ENCODE measurements at regions not wholly inside any gene's neighbourhood (a gene's known extent, or its start where the extent isn't known, plus 50 kb on each side); places are given as distances from the start of the nearest gene placed in this dataset.
"Not testable (repeated sequence)": the region's sequence is repeated elsewhere in the genome, so short reads cannot be mapped to it uniquely, and the experiment has no call there.

DNA sequence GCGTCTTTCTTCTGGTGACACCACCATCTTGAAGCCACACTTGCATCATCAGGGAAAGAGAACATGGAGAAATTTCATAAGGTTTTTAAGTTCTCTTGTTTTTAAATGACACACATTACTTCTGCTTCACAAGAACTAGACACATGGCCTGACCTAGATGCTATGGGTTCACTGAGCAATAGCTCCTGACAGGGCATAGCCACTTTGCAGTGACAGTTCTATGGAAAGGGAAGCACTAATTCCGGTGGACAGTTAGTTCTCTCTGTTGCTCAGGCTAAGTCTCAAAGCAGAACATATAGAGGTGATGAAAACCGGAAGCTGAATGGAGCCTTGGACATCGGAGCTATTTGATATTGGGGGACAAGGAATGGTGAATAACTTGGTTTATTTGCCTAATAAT is 940.1 kb upstream of the WWC1 start:
- DNase-seq = no peak

- DNase-seq = no peak
Observed at GRCh38 chr5:167352801-167353200, 938.6 kb upstream of the WWC1 start.

- no peak for DNase-seq
Observed at GRCh38 chr5:167355346-167355745, 936.1 kb upstream of the WWC1 start.

DNA sequence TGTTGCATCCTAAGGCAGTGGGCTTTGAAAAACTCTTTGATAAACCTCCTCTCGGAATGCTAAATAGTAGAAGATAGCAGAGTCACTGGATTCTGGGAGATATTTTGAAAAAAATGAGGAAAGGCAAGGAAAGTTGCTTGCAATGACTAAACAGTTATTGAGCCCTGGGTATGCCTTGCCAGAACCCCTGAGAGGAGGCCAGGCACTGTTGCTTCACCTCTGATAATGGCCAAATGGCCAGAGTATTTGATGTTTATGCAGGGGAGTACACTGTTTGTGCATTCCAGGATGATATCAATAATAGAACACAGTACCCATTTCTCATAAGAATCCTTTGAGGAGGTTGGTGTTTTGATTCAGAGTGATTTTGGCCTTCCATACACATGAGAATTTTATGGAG is 935.1 kb upstream of the WWC1 start:
- DNase-seq = no peak

GRCh38 chr5:167358868-167359492 is 932.5 kb upstream of the WWC1 start:
- no peak for DNase-seq

DNA sequence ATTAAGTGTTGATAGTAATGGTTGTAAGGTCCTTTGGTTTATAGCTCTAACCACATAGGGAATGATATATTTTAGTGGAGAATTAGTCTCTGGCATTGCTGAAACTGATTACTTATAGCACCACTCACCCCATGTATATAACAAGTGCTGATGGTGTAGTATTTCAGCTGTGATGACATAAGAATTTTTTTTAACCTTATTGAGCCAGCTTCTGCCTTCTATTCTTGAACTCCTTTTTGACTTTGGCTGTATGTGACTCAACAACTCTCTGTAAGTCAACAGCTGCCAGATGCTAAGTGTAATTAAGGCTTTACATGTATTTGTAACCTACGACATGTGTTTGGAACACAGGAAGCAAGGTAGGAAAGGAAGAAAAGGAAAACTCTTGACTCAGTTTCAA is 929.6 kb upstream of the WWC1 start:
- DNase-seq = no peak

DNA sequence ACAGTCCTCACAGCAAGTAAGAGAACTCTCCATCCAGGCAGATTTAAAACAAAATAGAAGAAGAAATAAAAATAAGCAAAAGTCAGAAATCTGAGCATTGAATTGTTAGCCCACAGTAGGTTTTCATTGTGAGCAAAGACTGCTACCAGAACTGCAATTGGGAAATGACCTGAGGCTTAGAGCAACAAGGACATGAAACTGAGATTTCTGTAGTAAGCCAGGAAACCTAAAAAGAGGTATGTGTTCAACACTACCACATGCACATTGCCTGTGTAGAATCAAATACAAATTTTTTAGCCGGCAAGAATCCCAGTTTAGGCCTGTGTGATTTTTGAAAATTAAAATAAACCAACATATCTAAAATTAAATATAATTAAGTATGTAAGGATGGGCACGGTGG is 928.4 kb upstream of the WWC1 start:
- no peak for DNase-seq

DNA sequence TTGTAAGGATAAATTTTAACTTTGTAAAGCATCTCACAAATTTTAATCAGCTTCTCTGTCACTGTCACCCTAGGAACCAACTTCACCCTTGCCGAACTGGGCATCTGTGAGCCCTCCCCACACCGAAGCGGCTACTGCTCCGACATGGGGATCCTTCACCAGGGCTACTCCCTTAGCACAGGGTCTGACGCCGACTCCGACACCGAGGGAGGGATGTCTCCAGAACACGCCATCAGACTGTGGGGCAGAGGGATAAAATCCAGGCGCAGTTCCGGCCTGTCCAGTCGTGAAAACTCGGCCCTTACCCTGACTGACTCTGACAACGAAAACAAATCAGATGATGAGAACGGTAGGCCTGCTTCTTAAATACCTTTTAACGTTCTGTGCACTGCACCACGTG is 916.3 kb upstream of the WWC1 start:
- DNase-seq = no peak

- no peak for DNase-seq
Observed at GRCh38 chr5:167378894-167379723, 912.3 kb upstream of the WWC1 start.

DNA sequence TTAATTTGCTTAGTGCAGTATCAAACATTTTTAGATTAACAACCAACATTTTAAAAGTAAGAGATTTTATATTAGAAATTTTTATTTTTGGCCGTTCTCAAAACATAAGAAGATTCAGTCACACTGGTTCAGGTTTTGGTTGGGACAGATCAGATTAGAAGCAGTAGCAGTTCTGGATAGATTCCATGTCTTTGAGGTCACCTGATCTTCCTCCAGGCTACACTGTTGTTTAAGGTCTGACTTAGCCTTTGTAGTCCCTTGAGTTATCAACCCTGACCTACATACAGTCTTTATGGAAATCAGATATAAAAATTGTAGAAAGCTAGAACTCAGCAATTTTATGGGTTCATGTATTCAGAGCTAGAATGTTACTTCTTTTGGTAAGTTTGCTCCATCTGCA is 910.0 kb upstream of the WWC1 start:
- DNase-seq = no peak

GRCh38 chr5:167389537-167389936 is 901.9 kb upstream of the WWC1 start:
- no peak for DNase-seq

GRCh38 chr5:167391286-167391685 is 900.2 kb upstream of the WWC1 start:
- DNase-seq = not testable (repeated sequence)

GRCh38 chr5:167392240-167392639 is 899.2 kb upstream of the WWC1 start:
- no peak for DNase-seq

- no peak for DNase-seq
Observed at GRCh38 chr5:167393358-167393757, 898.1 kb upstream of the WWC1 start.

DNA sequence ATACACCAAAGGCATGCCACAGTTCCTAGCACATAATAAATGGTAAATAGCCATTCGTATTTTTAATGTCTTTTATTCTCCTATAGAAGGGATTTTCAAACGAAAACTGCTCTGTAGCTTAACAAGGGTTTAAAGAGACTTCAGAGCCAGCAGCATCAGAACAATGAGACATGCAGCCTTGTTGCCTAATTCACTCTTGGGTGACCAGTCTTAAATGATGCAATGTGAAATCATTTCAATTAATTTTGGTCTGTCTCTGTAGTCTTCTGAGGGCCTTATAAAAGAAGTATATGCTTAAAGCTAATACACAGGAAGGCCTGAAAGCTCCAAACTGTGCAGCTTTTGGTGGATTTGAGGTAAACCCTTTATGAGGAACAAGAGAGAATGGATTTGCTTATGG is 888.8 kb upstream of the WWC1 start:
- no peak for DNase-seq

GRCh38 chr5:167406513-167406912 is 884.9 kb upstream of the WWC1 start:
- DNase-seq = no peak

DNA sequence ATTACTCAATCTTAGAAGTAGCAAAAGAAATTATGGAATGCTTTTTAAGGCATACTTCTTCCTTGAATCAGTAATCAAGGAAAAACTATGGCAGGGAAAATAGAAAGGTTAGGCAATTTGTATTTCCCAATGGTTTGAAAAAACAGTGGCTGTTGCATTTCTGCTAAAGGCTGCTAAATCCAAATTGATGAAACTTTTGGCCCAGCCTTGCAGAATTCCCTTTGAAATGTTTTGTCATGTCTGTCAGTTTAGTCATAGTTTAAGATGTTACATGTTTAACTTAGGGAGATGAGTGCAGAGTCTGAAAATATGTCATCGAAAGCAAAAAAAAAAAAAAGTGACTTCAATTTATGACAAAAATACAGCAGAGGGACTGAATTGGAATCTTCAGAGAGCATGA is 878.9 kb upstream of the WWC1 start:
- no peak for DNase-seq

DNA sequence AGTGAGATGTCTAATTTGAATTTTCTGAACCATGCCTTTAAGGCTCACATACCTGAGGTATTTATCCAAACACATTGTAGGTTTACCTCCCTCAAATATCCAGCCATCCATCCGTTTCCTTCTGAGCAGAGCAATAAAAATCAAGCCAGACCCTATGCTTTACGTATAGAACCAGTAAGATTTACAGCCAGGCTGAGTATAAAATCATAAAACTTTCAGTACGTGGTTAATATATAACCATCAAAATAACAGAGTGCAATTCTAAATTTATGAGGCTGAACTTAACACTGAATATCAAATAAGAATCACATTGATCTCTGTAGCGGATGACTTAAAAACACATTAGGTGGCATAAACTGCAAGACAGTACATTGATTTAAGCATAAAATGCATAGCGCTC is 877.9 kb upstream of the WWC1 start:
- DNase-seq = no peak

- DNase-seq = no peak
Observed at GRCh38 chr5:167414611-167415010, 876.8 kb upstream of the WWC1 start.

DNA sequence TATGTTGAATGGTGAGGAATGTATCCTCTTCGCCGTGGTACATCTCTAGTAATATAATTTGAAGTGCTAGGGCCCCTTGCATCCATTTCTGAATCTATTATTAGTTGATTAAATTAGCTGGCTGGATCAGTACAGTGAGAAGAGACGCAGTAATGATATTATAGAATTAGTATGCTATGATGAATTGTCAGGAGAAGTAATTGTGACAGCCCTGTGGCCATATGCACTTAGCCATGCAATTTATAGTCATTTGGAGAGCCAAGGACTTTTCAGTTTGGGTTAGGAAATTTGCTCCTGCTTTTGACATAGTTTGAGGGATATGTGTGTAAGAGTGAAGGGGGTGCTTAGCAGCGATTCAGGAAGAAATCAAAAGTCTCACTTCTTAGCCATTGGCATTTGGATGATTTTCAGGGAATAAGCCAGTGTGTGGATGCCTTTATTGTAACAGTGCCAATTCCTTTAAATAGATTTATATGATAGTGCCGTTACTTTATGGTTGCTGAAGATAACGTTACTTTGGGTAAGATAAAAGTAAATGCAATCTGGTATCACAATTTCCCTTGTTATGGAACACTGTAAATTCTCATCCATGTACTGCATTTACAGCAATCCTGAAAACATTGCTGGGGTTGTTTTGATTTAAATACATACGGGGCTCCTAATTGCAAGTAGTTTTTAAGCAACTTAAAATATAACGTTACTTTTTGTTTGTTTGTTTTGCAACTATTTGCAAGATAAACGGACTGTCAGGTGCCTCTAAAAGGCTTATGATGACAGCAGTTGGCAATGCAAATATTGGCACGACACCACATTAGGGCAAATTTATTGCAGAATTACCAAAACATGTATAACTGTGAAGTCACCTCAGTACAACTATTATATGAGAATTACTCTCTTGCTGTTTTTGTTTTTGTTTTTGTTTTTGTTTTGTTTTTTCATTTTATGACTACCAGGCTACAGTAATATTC is 875.4 kb upstream of the WWC1 start:
- no peak for DNase-seq

DNA sequence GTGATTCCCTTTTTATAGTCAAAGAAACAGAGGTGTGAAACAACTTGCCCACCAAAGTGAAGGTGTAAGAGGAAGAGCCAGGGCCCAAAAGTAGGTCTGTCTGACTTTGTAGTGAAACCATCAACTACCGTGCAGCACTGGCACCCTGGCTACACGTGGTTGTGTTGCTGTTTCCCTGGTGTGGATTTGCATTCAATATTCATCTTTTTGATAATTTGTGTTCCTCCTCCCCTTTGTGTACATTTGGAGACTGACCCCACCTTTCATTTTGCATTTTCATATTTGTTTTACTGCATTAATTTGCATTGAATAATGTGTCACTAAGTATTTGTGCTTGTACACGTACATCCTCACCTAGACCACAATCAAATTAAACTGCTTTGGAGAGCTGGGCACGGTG is 873.8 kb upstream of the WWC1 start:
- DNase-seq = no peak

GRCh38 chr5:167425161-167425560 is 866.3 kb upstream of the WWC1 start:
- DNase-seq = no peak

DNA sequence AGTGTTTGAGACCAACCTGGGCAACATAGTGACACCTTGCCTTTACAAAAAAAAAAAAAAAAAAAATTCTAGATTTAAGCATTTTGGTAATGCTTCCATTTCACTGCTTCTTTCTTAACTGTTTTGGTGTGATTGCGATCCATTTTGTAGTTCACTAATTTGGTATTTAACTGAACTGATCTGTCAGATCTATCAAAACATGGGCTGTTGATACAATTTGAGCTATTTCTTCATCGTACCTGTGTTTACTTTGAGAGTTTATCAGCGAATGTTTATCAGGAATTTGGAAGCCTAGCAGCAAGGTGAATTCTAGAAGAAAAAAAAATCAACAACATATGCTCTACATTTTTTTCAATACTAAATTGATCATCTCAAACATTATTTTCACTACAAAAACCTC is 864.9 kb upstream of the WWC1 start:
- no peak for DNase-seq

GRCh38 chr5:167427641-167428040 is 863.8 kb upstream of the WWC1 start:
- not testable (repeated sequence) for DNase-seq

Measured in activated CD4-positive, alpha-beta T cell treated with anti-CD3 and anti-CD28 coated beads for 48 hours (primary cell).